ENCODE measurements at regions not wholly inside any gene's neighbourhood (a gene's known extent, or its start where the extent isn't known, plus 50 kb on each side); places are given as distances from the start of the nearest gene placed in this dataset.

- TF ChIP-seq FOXP2 (optimal IDR thresholded peaks at IDR 0.05; ENCODE audit: borderline replicate concordance, extremely low read depth, extremely low read length, insufficient read depth) (no peak), REST (IDR thresholded peaks at IDR 0.05; ENCODE audit: insufficient read depth in 1 of 2, low read depth in 2 of 2, low read length in 2 of 2) (no peak), TAF1 (IDR thresholded peaks at IDR 0.05; ENCODE audit: borderline replicate concordance, insufficient read depth, low read length) (no peak), POLR2AphosphoS5 (IDR thresholded peaks at IDR 0.05; ENCODE audit: low read depth, low read length) (no peak), SIN3A (IDR thresholded peaks at IDR 0.05; ENCODE audit: borderline replicate concordance, insufficient read depth, low read length) (no peak)
Measured at GRCh38 chr7:47000561-47000960, 581.4 kb downstream of the TNS3 start.

- TF ChIP-seq SIN3A (IDR thresholded peaks at IDR 0.05; ENCODE audit: borderline replicate concordance, insufficient read depth, low read length) (no peak), POLR2AphosphoS5 (IDR thresholded peaks at IDR 0.05; ENCODE audit: low read depth, low read length) (no peak), TAF1 (IDR thresholded peaks at IDR 0.05; ENCODE audit: borderline replicate concordance, insufficient read depth, low read length) (no peak), FOXP2 (optimal IDR thresholded peaks at IDR 0.05; ENCODE audit: borderline replicate concordance, extremely low read depth, extremely low read length, insufficient read depth) (no peak), REST (IDR thresholded peaks at IDR 0.05; ENCODE audit: insufficient read depth in 1 of 2, low read depth in 2 of 2, low read length in 2 of 2) (no peak)
Measured at GRCh38 chr7:46999866-47000265, 582.0 kb downstream of the TNS3 start.

GRCh38 chr7:46996972-46997371 is 584.9 kb downstream of the TNS3 start:
- no peak for TF ChIP-seq TAF1 (IDR thresholded peaks at IDR 0.05; ENCODE audit: borderline replicate concordance, insufficient read depth, low read length)
- TF ChIP-seq FOXP2 (optimal IDR thresholded peaks at IDR 0.05; ENCODE audit: borderline replicate concordance, extremely low read depth, extremely low read length, insufficient read depth), result no peak
- no peak for TF ChIP-seq POLR2AphosphoS5 (IDR thresholded peaks at IDR 0.05; ENCODE audit: low read depth, low read length)
- TF ChIP-seq REST (IDR thresholded peaks at IDR 0.05; ENCODE audit: insufficient read depth in 1 of 2, low read depth in 2 of 2, low read length in 2 of 2), result no peak
- no peak for TF ChIP-seq SIN3A (IDR thresholded peaks at IDR 0.05; ENCODE audit: borderline replicate concordance, insufficient read depth, low read length)

GRCh38 chr7:46993396-46993795 is 588.5 kb downstream of the TNS3 start:
- TF ChIP-seq REST (IDR thresholded peaks at IDR 0.05; ENCODE audit: insufficient read depth in 1 of 2, low read depth in 2 of 2, low read length in 2 of 2), result no peak
- no peak for TF ChIP-seq POLR2AphosphoS5 (IDR thresholded peaks at IDR 0.05; ENCODE audit: low read depth, low read length)
- no peak for TF ChIP-seq FOXP2 (optimal IDR thresholded peaks at IDR 0.05; ENCODE audit: borderline replicate concordance, extremely low read depth, extremely low read length, insufficient read depth)
- no peak for TF ChIP-seq TAF1 (IDR thresholded peaks at IDR 0.05; ENCODE audit: borderline replicate concordance, insufficient read depth, low read length)
- no peak for TF ChIP-seq SIN3A (IDR thresholded peaks at IDR 0.05; ENCODE audit: borderline replicate concordance, insufficient read depth, low read length)

- TF ChIP-seq TAF1 (IDR thresholded peaks at IDR 0.05; ENCODE audit: borderline replicate concordance, insufficient read depth, low read length) (no peak), FOXP2 (optimal IDR thresholded peaks at IDR 0.05; ENCODE audit: borderline replicate concordance, extremely low read depth, extremely low read length, insufficient read depth) (no peak), POLR2AphosphoS5 (IDR thresholded peaks at IDR 0.05; ENCODE audit: low read depth, low read length) (no peak), SIN3A (IDR thresholded peaks at IDR 0.05; ENCODE audit: borderline replicate concordance, insufficient read depth, low read length) (no peak), REST (IDR thresholded peaks at IDR 0.05; ENCODE audit: insufficient read depth in 1 of 2, low read depth in 2 of 2, low read length in 2 of 2) (no peak)
Measured at GRCh38 chr7:46990761-46991160, 591.1 kb downstream of the TNS3 start.
